IPS DF 19.7 (cell line): ENCODE measurements at regions not wholly inside any gene's neighbourhood (a gene's known extent, or its start where the extent isn't known, plus 50 kb on each side); places are given as distances from the start of the nearest gene placed in this dataset.

ENCODE experiments used
- DNase-seq: peaks from one replicate; pipeline ENCODE4 v3.0.0-alpha.2; 2013; ENCODE audit warnings: low read depth, low spot score

GRCh38 chr18:25813110-25813509 lies 277.3 kb downstream of the SS18 start:
- DNase-seq, result no peak

DNA sequence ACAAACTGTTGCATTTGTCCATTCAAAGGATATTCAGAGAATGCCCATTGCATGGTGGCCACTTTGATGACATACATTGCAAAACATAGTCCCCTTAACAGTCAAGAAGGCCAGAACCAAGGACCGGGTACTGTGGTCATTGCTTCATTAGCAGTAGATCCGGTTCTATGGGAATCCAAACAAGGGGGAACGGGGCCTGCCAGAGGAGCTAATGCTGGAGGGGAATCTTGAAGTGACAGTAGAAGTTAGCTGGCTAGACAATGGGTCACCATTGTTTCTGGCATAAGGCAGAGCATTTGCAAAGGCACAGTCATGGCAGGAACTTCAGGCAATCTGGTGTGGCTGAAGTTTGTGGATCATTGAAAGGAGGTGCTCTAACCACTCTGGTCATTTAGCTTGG lies 279.7 kb downstream of the SS18 start:
- no peak for DNase-seq

DNA sequence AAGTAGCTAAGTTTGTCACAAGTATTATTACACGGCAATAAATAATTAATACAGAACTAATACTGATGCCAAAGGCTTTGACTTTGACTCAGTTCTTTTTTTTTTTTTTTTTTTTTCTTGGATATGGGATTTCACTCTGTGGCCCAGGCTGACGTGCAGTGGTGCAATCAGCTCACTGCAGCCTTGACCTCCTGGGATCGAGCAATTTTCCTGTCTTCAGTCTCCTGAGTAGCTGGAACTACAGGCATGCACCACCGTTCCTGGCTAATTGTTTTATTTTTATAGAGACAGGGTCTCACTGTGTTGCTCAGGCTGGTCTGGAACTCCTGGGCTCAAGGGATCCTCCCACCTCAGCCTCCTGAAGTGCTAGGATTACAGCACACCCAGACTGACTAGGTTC lies 284.5 kb downstream of the SS18 start:
- no peak for DNase-seq

- no peak for DNase-seq
Observed at GRCh38 chr18:25805323-25805722, 285.1 kb downstream of the SS18 start.

GRCh38 chr18:25799231-25799630 lies 291.2 kb downstream of the SS18 start:
- DNase-seq, result no peak

DNA sequence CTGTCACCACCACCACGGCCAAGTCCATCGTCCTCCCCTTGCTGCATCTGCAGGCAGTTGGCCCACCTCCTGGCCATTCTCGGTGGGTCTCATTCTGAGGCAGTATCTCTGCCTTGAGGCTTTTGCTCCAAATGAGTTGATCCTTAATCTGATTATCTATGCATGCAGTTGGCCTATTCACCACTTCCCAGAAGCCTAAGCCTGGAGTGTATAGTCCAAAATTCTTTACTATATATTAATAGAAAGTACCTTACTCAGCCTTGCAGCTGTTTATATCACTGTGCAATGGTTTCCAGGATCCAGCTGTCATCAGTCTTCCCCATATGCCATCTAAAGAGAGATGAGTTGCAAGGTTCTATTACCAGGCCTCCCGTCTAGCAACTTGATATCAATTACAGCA lies 292.4 kb downstream of the SS18 start:
- DNase-seq, result no peak

GRCh38 chr18:25795213-25795612 lies 295.2 kb downstream of the SS18 start:
- DNase-seq, result no peak

DNA sequence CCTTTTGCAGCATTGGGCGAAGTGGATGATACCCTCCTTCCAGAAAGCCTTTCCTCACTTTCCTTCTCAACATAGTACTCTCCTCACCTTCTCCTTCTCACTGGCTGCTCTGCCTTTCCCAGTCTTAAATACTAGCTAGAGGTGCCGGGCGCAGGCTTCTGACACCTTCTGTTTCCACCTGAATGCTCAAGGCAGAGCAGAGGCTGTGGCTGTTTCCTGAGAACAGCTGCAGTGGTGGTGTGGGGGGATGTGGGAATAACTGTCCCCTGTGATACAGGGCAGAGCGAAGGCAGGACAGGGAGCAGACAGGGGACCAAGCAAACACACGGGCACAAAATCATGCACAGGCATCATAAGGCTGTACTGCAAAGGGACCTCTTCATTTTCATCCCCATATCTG lies 303.1 kb downstream of the SS18 start:
- DNase-seq, result no peak

- no peak for DNase-seq
Observed at GRCh38 chr18:25786758-25787157, 303.7 kb downstream of the SS18 start.

- no peak for DNase-seq
Observed at GRCh38 chr18:25780105-25780504, 310.3 kb downstream of the SS18 start.

- DNase-seq, result no peak
Observed at GRCh38 chr18:25771796-25772195, 318.6 kb downstream of the SS18 start.

GRCh38 chr18:25764777-25765176 lies 325.6 kb downstream of the SS18 start:
- no peak for DNase-seq

GRCh38 chr18:25759111-25759510 lies 331.3 kb downstream of the SS18 start:
- no peak for DNase-seq

DNA sequence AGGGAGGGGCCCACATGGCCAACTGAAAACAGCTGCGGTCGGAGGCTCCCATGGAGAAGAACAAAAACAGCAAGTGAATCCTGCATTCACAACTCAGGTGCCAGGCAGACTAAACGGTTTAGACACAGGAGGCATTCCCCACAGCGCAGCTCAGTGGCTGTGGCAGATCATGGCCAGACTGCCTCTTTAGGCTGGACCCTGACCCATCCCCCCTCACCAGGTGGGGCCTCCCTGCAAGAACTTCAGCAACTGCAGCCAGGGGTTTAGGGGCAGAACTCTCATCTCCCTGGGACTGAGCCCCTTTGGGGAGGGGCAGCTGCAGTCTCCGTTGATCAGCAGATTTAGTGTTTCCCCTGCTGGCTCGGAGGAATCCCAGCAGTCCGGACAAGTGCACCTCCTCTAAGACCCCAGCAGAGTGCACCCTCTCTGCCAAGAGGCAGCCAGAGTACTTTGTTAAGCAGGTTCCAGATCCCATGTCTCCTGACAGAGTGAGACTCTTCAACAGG lies 346.7 kb downstream of the SS18 start:
- peak; percentile 75 for DNase-seq

- no peak for DNase-seq
Observed at GRCh38 chr18:25739376-25739775, 351.0 kb downstream of the SS18 start.

GRCh38 chr18:25737710-25738311 lies 352.6 kb downstream of the SS18 start:
- no peak for DNase-seq

- no peak for DNase-seq
Observed at GRCh38 chr18:25736516-25736915, 353.9 kb downstream of the SS18 start.

DNA sequence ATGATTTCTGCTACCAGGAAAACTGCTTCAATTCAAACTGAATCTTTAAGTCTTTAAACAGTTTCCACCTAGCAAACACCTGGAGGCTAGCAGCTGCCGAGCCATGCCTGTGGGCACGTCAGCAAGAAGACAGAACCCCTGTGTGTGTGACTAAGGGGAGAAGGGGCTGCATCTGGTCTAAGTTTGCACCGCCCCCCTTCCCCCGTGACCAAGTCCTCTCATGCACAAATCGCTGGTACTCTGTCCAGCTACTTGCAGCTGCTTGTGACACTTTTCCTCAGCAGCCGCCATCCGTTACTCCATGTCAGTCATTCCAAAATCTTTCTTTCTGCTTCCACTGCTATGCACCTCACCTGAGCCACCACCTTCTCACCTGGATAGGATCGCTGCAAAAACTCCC lies 355.0 kb downstream of the SS18 start:
- DNase-seq, result no peak

GRCh38 chr18:25734336-25734735 lies 356.1 kb downstream of the SS18 start:
- DNase-seq, result peak; percentile 35

GRCh38 chr18:25732862-25733261 lies 357.6 kb downstream of the SS18 start:
- DNase-seq, result no peak

DNA sequence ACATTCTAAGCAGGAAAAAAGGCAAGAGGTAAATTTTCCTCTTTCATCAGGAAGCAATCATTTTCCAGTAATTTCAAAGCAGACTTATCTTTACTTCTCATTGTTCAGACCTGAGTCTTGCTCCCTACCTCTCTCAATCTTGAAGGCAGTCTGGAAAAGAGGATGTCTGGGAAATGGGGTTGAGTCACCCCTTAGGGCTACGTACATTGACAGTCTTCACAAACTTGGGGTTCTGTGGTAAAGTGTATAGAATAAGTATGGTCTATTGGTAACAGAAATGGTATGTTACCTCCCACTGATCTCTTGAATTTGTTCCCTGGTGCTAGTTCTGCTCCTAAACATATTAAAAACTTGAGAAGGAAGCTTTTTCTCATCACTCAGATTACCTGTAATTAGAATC lies 361.3 kb downstream of the SS18 start:
- DNase-seq, result no peak

DNA sequence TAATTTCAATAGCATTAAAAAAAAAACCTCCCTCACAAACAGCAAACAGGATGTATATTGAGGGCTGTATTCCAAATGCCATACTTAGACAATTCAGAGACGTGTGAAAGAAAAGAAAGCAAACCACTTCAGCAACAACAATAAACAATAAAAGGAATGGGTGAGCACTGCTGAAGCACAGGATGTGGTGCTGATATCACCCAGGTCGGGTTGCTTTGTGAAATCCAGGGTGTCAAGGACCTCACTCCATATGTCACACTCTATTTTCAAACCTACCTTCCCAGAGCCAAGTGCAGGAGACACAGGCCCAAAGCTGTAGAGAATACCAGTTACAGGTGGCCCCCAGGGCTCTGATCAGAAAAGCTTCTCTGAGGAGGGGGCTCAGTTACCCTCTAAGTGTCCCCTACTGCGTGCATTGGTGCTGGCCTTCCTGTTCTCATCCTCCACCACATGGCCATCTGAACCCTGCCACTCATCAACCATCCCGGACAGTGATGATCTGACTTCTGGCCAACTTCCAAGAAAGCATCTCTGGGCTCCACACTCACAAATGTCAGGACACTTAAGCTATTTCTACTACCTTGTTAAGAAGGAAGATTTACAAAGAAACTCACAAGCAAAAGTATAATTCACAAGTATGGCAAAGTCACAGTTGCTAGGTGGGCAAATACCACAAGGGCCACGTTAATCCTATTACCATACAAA lies 363.0 kb downstream of the SS18 start:
- no peak for DNase-seq

DNA sequence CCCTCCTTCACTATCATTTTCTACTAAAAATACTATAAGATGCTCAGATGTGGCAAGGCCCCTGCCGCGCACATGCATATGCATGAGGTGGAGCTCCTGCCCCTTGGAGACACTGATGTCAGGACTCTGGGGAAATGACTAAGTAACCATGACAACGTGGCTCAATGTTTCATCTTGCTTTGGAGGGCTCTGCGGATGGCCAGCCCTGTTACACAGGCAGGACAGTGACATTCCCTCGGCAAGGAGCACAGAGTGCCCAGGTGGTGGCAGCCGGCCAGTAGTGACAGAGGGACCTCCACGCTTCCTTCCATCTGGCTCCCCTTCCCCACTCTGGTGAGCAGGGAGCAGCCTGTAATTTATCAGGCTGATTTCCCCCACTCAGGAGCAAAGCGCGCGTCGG lies 364.1 kb downstream of the SS18 start:
- no peak for DNase-seq

- no peak for DNase-seq
Observed at GRCh38 chr18:25725501-25725900, 364.9 kb downstream of the SS18 start.
